HG03469 (cell line): ENCODE measurements at regions not wholly inside any gene's neighbourhood (a gene's known extent, or its start where the extent isn't known, plus 50 kb on each side); places are given as distances from the start of the nearest gene placed in this dataset.
"Not testable (repeated sequence)": the region's sequence is repeated elsewhere in the genome, so short reads cannot be mapped to it uniquely, and the experiment has no call there.

Experiments
- ATAC-seq: cut with Tn5 transposase; IDR thresholded peaks from one replicate; pipeline ENCODE4 v1.9.1; 2021; ENCODE audit warnings: mild to moderate bottlenecking, moderate library complexity, moderate number of reproducible peaks; ENCODE audit not compliant: unreplicated experiment

GRCh38 chr10:29804025-29804852 lies 169.5 kb upstream of the SVIL start:
- no peak for ATAC-seq

- ATAC-seq = no peak
These were observed 167.4 kb upstream of the SVIL start for GRCh38 chr10:29802171-29802570.

- no peak for ATAC-seq
These were observed 164.3 kb upstream of the SVIL start for GRCh38 chr10:29798921-29799690.

- no peak for ATAC-seq
These were observed 162.8 kb upstream of the SVIL start for GRCh38 chr10:29797616-29798015.

GRCh38 chr10:29795850-29796249 lies 161.1 kb upstream of the SVIL start:
- ATAC-seq = no peak

- ATAC-seq = no peak
These were observed 160.2 kb upstream of the SVIL start for GRCh38 chr10:29794776-29795611.

GRCh38 chr10:29791773-29792172 lies 157.0 kb upstream of the SVIL start:
- ATAC-seq = no peak

- ATAC-seq = no peak
These were observed 155.4 kb upstream of the SVIL start for GRCh38 chr10:29790207-29790606.

- ATAC-seq = no peak
These were observed 153.3 kb upstream of the SVIL start for GRCh38 chr10:29788113-29788512.

GRCh38 chr10:29785701-29786100 lies 150.9 kb upstream of the SVIL start:
- no peak for ATAC-seq

GRCh38 chr10:29784175-29784773 lies 149.5 kb upstream of the SVIL start:
- ATAC-seq = no peak

- ATAC-seq = no peak
These were observed 148.6 kb upstream of the SVIL start for GRCh38 chr10:29783201-29783947.

- ATAC-seq = no peak
These were observed 145.9 kb upstream of the SVIL start for GRCh38 chr10:29780639-29781038.

GRCh38 chr10:29780096-29780495 lies 145.3 kb upstream of the SVIL start:
- no peak for ATAC-seq

GRCh38 chr10:29776246-29776645 lies 141.5 kb upstream of the SVIL start:
- ATAC-seq = no peak

- no peak for ATAC-seq
These were observed 139.7 kb upstream of the SVIL start for GRCh38 chr10:29774475-29774874.

GRCh38 chr10:29773675-29774091 lies 138.9 kb upstream of the SVIL start:
- no peak for ATAC-seq

GRCh38 chr10:29772403-29772802 lies 137.6 kb upstream of the SVIL start:
- ATAC-seq = no peak

- ATAC-seq = no peak
These were observed 136.6 kb upstream of the SVIL start for GRCh38 chr10:29771376-29771775.

GRCh38 chr10:29769277-29769676 lies 134.5 kb upstream of the SVIL start:
- ATAC-seq = not testable (repeated sequence)
